HG02938 (cell line): ENCODE measurements at regions not wholly inside any gene's neighbourhood (a gene's known extent, or its start where the extent isn't known, plus 50 kb on each side); places are given as distances from the start of the nearest gene placed in this dataset.

ENCODE experiments used
- ATAC-seq: cut with Tn5 transposase; IDR thresholded peaks from one replicate; pipeline ENCODE4 v1.9.1; 2021; ENCODE audit warnings: mild to moderate bottlenecking, moderate library complexity; ENCODE audit not compliant: unreplicated experiment

DNA sequence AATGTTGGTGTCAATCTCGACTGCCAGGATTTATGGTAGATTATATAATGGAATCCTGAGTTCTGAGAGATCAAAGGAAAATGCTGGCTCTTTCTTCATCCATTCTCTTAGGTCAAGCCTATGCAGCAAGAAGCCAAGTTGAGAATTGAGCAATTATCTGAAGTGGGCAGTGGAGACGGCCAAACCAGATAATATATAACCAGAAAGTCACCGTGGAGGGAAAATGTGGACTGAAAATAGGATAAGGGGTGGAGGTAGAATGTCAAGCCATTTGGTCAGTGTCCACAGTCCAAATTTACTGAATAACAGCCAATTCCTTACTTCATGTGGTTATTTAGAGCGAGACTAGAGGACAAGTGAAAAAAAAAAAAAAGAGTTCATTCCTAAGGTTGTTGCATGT is 107.8 kb upstream of the ESR1 start:
- ATAC-seq: no peak

DNA sequence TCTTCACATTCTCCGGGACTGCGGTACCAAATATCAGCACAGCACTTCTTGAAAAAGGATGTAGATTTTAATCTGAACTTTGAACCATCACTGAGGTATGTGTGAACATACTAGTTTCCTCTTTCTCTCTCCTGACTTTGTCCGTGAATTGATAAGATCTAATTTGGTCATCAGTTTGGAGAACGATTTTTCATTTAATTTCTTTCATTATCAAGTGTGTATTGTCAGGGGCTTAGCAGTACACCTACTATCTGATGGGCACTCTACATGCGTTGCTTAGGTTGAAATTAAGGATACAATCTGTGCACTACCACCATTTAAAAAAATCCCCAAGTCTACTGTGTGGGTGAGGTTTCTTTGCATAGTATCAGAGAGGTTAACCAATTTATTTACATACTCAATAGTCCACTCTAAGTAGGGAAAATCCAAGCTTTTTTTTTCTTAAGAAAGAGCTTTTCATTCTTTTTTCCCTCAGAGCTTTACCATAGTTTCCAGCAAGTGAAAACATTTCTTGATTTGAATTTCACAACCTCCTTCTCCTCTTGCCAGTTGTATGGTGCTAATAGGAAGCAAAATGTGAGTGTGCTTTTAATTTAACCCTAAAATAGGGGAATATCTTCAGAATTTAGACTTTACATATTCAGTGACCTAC is 105.4 kb upstream of the ESR1 start:
- ATAC-seq: peak; percentile 76

DNA sequence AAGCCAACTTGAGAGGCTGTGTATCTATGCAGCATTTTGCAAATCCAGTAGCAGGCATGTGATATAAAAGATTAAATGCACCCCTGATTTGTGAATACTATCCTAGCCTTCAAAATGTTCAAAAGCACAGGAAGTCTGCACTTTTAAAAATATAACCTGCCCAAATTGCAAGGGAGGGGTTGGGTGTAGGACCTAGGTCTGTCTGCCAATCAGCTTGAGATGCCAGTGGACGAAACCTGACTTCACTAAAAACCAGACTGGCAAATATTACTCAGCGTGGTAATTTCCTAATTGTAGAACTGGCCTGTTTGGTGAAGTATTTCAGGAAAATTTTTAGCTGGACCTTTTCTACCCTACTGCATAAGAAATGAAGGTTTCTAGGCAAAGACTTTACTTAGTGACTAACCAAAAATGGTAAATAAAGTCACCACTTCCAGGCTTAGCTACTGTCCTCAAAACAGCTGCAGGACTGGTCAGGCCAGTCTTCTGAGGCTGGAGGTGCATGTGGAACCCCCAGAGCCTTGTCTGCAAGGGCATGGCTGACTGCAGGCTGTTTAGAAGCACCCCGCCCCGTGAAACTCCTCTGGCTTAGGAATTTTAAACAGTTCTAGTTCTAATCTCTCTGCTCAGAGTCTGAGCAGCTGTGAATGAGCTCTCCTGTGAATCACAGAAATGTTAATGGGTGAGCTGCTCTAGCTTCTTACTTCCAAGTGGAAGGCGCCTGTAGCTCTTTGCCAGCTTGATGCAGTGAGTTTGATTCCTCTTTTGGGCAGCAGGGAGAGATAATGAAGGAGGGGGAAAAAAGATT is 104.4 kb upstream of the ESR1 start:
- ATAC-seq: peak; percentile 39

DNA sequence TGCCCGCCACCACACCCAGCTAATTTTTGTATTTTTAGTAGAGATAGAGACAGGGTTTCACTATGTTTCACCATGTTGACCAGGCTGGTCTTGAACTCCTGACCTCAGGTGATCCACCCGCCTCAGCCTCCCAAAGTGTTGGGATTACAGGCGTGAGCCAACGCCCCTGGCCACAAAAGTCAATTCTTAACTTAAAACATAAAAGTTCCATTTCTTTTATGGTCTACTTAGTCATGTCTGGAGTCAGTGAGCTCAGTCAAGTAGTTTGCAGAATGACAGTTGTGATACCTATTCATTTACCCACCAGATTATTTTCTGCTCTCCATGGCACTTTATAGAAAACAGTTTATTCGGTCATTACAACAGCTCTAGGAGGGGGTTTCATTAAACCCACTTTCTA is 103.1 kb upstream of the ESR1 start:
- ATAC-seq: no peak

DNA sequence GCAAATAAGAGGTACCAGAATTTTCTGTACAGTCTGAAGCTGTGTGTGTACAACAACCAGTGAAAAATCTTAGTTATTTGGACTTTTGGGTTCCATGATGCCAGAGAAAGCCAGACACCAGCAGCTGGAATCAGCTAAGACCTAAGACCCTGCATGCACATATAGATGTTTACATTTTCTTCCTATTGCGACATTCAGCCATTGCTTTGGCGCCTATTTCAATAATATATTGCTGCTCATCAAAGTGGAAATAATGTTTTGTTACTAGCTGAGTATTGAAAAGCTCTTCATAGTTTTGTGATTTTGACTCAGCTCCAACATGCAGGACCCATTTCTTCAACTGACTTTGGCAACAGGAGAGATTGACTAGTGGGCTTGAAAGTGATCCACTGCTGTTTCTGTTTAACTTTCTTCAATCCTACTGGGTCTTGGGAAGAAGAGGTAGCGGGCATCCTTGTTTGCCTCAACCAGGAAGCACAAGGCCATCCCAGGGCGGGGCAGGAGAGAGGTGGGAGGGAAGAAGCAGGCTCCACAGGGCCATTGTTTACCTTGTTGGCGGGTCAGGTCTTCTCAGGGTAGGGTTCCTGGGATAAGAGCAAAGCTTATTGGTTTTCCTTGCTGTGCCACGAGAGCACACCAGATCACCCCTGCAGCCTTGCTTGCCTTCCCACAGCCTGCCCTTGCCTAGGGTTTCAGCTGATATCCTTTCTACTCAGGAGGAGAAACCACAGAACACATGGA is 101.3 kb upstream of the ESR1 start:
- ATAC-seq: no peak

DNA sequence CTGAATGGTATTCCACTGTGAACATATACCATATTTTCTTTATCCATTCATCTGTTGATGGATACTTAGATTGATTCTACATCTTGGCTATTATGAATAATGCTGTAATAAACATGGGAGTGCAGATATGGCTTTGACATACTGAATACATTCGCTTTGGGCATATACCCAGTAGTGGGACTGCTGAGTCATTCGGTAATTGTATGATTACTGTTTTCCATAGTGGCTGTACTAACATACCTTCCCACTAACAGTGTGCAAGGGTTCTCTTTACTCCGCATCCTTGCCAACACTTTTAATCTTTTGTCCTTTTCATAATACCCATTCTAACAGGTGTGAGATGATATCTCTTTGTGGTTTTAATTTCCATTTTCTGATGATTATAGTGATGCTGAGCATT is 98.2 kb upstream of the ESR1 start:
- no peak for ATAC-seq

DNA sequence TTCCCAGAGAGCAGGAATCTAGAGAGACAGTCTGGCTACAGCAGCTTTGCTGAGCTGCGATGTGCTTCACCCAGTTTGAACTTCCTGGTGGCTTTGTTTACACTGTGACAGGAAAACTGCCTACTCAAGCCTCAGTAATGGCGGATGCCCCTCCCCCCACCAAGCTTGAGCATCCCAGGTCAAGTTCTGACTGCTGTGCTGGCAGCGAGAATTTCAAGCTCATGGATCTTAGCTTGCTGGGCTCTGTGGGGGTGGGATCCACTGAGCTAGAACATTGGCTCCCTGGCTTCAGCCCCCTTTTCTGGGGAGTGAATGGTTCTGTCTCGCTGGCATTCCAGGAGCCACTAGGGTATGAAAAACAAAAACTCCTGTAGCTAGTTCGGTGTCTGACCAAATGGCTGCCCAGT is 91.0 kb upstream of the ESR1 start:
- no peak for ATAC-seq

DNA sequence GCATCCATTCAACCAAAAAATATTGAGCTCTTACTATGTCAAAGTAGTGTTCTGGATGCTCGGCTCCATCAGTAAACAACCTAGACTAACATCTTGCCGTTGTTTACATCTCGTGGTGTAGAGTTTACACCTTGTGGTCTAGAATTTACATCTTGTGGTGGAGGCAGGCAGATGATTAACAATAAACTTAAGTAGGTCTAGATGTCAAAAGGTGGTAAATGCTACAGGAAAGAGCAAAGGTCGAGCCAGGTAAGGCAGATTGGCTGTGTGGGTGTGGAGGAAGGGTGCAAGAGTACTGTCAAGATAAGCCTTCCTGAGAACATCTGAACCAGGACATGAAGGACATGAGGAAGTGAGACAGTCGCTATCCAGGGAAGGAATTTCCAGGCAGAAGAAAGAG is 88.4 kb upstream of the ESR1 start:
- no peak for ATAC-seq

DNA sequence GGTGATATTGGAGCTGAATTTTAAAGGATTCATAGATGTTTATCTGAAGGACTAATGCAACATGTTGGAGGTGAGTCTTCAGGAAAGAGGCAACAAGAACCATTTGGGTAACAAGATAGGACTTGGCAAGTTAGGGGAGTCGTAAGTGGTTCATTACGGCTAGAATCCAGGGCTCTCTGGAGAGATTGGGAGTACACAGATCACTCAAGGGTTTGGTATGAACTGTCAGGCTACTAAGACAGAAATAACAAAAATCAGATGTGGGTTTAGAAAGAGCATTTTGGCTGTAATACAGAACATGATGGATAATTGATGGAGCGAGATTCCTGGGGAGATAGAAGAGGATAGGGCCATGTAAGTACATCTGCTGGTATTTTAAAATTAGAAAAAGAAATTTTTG is 86.3 kb upstream of the ESR1 start:
- ATAC-seq: no peak

DNA sequence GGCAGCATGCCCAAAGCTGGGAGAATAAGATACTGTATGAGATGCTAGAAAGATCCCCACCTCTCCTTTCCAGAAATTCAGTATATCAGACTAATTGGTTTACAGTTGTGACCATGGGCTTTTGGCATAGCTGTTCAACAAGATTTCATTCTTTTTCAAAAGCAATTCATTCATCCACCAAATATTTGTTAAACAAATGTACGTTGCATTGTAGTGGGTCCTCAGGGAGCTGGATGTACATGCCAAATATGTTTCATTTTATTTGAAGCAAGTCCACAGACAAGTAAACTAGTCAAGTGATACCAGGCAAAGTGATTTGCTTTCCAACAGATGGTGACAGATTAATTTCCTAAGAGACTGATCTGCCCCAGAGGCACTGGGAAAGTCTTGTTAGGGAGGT is 85.8 kb upstream of the ESR1 start:
- no peak for ATAC-seq

DNA sequence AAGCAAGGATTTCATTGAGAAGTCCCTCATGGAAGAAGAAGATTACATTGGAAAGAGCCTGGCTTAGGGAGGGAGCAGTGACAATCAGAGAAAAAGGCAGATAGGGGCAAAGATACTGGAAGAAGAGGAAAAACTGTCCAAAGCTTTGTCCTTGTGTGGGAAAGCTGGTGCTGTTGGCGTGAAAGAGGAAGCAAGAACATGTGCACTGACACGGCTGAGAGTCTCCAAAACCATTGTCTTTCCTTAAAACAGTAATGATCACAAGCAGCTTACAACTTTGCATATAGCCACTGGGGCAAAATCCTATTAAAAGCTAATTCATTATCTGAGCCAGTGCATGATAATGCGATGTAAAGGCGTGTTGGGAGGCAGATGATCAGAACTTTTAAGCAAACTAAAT is 85.1 kb upstream of the ESR1 start:
- no peak for ATAC-seq

DNA sequence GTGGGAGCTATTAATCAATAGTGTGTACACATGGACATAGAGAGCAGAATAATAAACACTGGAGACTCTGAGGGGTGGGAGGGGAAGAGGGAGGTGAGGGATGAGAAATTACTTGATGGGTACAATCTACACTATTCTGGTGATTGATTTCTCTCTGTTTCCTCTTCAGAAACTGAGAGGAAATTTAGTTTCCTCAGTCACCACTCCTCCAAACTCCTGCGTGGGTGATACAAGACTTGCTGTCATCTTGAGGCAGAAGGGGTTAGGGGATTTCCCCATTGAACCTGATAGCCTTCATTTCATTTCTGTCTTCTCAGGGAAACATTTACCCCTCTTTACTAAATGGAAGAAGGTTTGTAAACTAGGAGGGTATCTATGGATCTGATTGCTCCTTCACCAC is 84.3 kb upstream of the ESR1 start:
- peak; percentile 76 for ATAC-seq

DNA sequence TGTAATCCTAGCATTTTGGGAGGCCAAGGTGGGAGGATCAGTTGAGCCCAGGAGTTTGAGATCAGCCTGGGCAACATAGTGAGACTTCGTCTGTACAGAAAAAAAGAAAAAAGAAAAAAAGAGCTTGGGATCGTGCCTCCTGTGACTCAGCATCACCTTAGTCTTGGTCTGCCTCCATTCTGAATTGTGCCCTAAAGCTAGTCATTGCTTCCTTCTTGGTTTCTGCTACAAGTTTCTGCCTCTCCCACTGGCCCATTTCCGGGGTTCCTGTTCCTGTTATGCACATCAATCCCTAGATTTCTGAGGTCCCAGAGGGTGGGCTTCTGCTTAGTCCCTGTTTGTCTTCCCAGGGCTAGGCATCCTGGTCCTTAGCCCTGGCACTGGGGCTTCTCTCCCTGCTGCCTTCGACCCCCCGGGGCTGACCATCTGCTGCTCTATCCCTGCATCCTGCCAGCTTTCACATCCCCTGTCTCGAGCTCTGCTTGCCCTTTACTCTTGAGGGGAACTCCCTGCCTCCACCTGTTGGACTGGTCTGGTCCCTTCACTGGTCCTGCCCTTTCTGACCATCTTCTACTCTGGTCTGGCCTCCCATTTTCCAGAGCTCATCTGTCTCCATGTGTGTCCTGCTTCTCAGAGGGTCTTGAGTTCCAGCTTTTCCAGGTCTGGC is 77.5 kb upstream of the ESR1 start:
- no peak for ATAC-seq

DNA sequence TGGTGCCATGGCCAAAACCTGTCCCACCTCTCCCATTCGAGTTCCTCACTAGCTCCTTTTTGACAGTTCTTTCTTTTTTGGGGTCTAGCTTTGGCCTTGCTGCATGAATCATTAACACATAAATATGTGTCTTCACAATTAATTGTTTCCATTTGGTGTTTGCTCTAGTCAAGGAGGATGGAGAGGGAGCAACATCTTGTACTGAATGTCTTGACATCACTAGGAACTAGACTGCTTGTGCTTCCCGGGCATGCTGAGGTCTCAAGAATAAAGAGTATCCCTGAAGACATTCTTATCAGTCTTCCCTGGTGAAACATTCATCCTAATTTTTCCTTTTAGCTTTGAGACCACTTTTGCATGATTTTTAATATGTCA is 77.0 kb upstream of the ESR1 start:
- ATAC-seq: no peak

DNA sequence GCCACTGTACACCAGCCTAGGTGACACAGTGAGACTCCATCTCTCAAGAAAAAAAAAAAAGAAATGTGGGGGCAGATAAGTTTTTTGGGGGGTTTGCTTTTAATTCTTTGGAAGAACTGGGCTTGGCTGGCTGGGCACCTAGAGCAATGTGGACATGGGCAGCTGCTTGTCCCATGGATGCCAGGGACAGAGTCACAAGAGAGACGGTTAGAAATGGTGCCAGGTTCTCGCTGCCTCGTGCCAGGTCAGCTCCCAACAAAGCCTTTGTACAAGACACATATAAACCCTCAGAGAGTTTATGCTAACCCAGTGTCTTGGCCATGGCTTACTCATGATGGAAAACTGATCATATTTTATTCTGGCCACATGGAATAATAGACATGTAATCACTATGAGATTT is 76.2 kb upstream of the ESR1 start:
- ATAC-seq: no peak

DNA sequence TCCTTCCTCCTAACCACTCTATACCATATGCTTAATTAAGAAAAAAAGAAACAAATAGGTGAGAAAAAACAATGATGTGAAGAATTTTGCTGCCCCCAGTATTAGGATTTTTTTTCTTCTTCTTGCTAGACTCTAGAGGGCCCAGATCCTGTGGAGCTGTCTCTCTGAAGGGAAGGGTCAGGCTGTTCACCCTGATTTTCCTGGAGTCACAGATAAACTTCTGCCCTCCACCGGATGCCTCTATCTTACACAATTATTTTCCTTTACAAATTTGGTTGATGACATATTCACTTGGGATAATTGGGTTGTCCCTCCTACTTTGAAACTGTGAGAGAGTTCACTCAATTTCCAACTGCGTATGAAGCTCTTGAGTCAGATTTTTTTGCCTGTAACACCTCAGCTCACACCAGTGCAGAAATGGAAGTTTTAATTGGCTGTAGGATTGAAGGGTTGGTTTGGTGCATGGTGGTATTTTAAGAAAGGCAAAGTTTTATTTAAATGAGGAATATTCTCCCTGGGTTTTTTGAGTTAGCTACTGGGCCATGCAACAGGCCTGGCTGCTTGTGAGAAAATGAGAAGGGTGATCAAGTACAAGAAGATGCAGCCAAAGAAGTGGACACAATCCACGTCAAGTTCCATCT is 73.7 kb upstream of the ESR1 start:
- ATAC-seq: no peak

DNA sequence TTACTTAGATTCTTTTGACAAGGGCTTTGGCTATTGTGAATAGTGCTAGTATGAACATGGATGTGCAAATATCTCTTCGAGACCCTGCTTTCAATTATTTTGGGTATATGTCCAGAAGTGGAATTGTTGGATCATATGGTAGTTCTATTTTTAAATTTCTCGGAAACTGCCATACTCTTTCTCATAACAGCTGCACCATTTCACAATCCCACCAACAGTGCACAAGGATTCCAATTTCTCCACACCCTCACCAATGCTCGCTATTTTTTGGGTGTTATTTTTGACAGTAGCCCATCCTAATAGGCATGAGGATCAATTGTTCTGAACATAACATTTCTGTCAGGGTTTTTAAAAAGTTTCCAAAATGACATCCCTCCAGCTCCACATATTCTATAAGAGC is 69.2 kb upstream of the ESR1 start:
- no peak for ATAC-seq

DNA sequence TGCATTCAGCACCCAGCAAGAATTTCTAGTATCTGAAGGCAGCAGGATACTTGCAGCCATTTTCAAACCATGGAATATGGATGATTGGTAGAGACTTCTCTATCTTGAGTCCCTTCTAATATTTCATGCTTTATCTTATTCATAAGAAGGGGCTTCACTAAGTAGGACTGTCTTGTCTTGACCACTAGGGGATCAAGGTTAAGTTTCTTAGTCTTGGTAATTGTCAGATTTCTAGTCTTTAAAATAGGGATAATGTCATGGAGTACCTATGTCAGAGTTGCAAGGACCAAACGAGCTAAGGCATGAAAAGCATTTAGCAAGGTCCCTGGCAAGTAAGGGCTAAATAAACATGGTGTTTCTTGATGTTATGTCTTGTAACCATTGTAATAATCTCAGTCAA is 68.5 kb upstream of the ESR1 start:
- ATAC-seq: no peak

DNA sequence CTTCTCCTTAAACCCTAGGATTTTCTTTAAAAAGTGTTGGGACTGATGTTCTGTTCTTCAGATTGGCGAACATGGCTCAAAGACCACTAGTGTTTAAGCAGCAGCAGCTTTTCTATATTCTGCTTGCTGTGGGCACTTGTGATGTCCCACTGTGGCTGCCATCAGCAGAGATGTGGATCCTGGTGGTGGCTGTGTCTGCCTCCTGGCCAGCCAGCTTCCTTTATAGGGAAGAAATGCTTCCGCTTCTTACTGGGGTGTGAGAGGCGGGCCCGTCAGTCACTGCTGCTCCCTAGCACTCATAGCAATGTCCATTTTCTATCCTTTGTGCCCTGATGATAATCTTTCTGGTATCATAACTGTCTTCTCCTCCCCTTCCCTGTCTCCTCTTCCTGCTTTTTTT is 66.7 kb upstream of the ESR1 start:
- ATAC-seq: no peak

DNA sequence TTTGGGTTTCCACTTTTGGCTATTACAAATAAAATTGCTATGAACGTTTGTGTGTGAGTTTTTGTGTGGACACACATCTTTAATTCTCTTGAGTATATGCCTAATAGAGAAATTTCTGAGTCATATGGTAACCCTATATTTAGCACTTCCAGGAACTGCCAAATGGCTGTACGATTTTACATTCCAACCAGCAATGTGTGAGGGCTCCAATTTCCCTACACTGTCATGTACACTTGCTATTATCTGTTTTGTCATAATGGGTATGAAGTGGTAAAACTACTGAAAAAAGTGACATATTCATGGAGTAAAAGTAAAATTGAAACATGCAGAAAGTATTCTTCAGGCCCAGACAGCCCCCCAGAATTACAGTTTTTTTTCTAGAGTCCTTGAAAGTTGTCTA is 59.6 kb upstream of the ESR1 start:
- ATAC-seq: no peak

DNA sequence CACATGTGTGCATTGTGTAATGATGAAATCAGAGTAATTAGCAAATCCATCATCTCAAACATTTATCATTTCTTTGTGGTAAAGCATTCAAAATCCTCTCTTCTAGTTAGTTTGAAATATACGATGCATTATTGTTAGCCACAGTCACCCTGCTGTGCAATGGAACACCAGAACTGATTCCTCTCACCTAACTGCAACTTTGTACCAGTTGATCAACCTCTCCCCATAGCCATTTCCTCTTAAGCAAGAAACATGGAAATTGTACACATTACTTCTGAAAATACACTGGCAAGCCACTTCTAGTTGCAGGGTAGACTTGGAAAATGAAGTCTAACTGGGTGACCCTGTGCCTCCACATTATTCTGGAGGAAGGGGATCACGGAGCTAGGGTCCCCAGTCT is 58.1 kb upstream of the ESR1 start:
- ATAC-seq: no peak
